SK-N-SH treated with all-trans-retinoic acid at 6 μM for 48 hours (cell line): ENCODE measurements at regions not wholly inside any gene's neighbourhood (a gene's known extent, or its start where the extent isn't known, plus 50 kb on each side); places are given as distances from the start of the nearest gene placed in this dataset.

Experiments
- ATAC-seq: fragments of 200-7000 bp; cut with Tn5 transposase; 3 replicates; pipeline ENCODE4 v1.9.1; 2020; ENCODE audit warnings: mild to moderate bottlenecking, moderate library complexity
- ARNTL ChIP-seq: fragments of 450-650 bp; formaldehyde crosslinking; IDR thresholded peaks from 2 replicates; pipeline ENCODE4 v1.5.0; 2020; ENCODE audit warnings: low read depth, mild to moderate bottlenecking, moderate library complexity, borderline replicate concordance
- BACH2 ChIP-seq: fragments of 250-450 bp; sonication (Bioruptor Pico); IDR thresholded peaks from 2 replicates; pipeline ENCODE4 v1.9.0; 2021; ENCODE audit warnings: mild to moderate bottlenecking, borderline replicate concordance
- CSDC2 ChIP-seq: fragments of 250-450 bp; sonication (Bioruptor Pico); IDR thresholded peaks from 2 replicates; pipeline ENCODE4 v1.5.0; 2020; ENCODE audit warnings: mild to moderate bottlenecking, moderate library complexity
- ESRRG ChIP-seq: fragments of 250-450 bp; sonication (Bioruptor Pico); IDR thresholded peaks from 2 replicates; pipeline ENCODE4 v1.6.1; 2021; ENCODE audit warnings: mild to moderate bottlenecking
- GLIS3 ChIP-seq: fragments of 250-450 bp; sonication (Bioruptor Pico); IDR thresholded peaks from 2 replicates; pipeline ENCODE4 v1.5.0; 2020; ENCODE audit warnings: mild to moderate bottlenecking, moderate library complexity
- ISL1 ChIP-seq: fragments of 250-450 bp; sonication (Bioruptor Pico); IDR thresholded peaks from 2 replicates; pipeline ENCODE4 v2.1.2; 2022; ENCODE audit warnings: mild to moderate bottlenecking, moderate library complexity
- OSR1 ChIP-seq: fragments of 250-450 bp; sonication (Bioruptor Pico); IDR thresholded peaks from 2 replicates; pipeline ENCODE4 v1.8.0; 2022; ENCODE audit warnings: moderate library complexity, mild to moderate bottlenecking, inconsistent platforms
- SNAI2 ChIP-seq: fragments of 250-450 bp; sonication (Bioruptor Pico); IDR thresholded peaks from 2 replicates; pipeline ENCODE4 v1.5.0; 2020; ENCODE audit warnings: mild to moderate bottlenecking, moderate library complexity
- TOX ChIP-seq: fragments of 250-450 bp; sonication (Bioruptor Pico); IDR thresholded peaks from 2 replicates; pipeline ENCODE4 v1.8.0; 2021; ENCODE audit warnings: mild to moderate bottlenecking, moderate library complexity, borderline replicate concordance
- ZC3H10 ChIP-seq: fragments of 250-450 bp; sonication (Bioruptor Pico); IDR thresholded peaks from 2 replicates; pipeline ENCODE4 v1.5.1; 2021; ENCODE audit warnings: mild to moderate bottlenecking, moderate library complexity
- ZNF565 ChIP-seq: fragments of 450-650 bp; formaldehyde crosslinking; conservative IDR thresholded peaks from 2 replicates; pipeline ENCODE4 v1.5.0; 2020; ENCODE audit warnings: low read depth, mild to moderate bottlenecking, moderate library complexity
- ZNF70 ChIP-seq: fragments of 450-650 bp; formaldehyde crosslinking; IDR thresholded peaks from 2 replicates; pipeline ENCODE4 v1.5.0; 2020; ENCODE audit warnings: mild to moderate bottlenecking, moderate library complexity
- TF ChIP-seq, protein P1 (sequence below): fragments of 250-450 bp; sonication (Bioruptor Pico); IDR thresholded peaks from 2 replicates; pipeline ENCODE4 v1.8.0; 2020; ENCODE audit warnings: mild to moderate bottlenecking, moderate library complexity, borderline replicate concordance
- TF ChIP-seq, protein P2 (sequence below): fragments of 250-450 bp; sonication (Bioruptor Pico); IDR thresholded peaks from 2 replicates; pipeline ENCODE4 v1.5.0; 2020; ENCODE audit warnings: mild to moderate bottlenecking, moderate library complexity
- TF ChIP-seq, protein P3 (sequence below): fragments of 250-450 bp; sonication (Bioruptor Pico); IDR thresholded peaks from 2 replicates; pipeline ENCODE4 v1.5.1; 2020; ENCODE audit warnings: low read depth, mild to moderate bottlenecking, moderate library complexity
- TF ChIP-seq, protein P4 (sequence below): fragments of 250-450 bp; sonication (Bioruptor Pico); IDR thresholded peaks from 2 replicates; pipeline ENCODE4 v1.8.0; 2021; ENCODE audit warnings: low read depth, mild to moderate bottlenecking, moderate library complexity, borderline replicate concordance

DNA sequence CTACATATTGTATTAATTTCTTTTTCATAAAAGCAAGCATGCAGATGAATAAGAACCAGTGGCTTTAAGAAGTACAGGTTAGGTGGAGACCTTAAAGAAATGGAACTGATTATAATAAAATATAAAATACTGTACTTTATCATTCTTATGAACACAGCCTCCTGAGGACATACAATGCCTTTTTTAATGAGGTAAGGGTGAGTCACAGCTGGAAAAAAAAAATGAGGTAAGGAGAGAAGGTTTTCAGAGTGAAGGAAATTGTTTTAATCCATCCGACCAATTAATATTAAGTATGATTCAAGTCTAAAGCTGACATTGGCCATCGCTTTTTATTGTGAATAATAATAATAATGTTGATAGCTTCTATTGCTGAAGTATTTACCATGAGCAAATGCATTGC, 170.3 kb upstream of the SOX2 start (continued):
- TF ChIP-seq ARNTL (CRISPR knock-in tag) (no peak), TOX (no peak), ZNF565 (CRISPR knock-in tag) (no peak)

DNA sequence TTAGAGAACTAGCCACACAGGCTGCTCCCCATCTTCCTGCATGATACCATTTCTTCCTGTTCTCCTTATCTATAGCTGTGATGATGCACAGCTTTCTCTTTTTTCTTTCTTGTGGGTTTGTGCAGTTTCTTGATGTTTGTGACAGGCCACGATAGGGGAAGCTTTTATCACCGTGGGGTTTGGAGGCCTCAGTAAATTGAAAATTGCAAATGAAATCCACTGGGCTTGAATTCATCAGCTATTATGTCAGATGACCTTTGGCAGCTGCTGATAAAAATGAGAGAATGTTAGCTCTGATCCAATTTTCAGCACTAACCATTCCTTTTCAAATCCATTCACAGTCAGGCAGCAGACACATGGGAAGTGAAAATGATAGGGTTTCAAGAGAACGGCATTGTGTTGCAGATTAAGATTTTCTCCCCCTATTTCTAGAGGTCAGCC, 176.9 kb upstream of the SOX2 start:
- TF ChIP-seq, protein P1, sequence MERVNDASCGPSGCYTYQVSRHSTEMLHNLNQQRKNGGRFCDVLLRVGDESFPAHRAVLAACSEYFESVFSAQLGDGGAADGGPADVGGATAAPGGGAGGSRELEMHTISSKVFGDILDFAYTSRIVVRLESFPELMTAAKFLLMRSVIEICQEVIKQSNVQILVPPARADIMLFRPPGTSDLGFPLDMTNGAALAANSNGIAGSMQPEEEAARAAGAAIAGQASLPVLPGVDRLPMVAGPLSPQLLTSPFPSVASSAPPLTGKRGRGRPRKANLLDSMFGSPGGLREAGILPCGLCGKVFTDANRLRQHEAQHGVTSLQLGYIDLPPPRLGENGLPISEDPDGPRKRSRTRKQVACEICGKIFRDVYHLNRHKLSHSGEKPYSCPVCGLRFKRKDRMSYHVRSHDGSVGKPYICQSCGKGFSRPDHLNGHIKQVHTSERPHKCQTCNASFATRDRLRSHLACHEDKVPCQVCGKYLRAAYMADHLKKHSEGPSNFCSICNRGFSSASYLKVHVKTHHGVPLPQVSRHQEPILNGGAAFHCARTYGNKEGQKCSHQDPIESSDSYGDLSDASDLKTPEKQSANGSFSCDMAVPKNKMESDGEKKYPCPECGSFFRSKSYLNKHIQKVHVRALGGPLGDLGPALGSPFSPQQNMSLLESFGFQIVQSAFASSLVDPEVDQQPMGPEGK (CRISPR knock-in tag) = no peak
- TF ChIP-seq, protein P2, sequence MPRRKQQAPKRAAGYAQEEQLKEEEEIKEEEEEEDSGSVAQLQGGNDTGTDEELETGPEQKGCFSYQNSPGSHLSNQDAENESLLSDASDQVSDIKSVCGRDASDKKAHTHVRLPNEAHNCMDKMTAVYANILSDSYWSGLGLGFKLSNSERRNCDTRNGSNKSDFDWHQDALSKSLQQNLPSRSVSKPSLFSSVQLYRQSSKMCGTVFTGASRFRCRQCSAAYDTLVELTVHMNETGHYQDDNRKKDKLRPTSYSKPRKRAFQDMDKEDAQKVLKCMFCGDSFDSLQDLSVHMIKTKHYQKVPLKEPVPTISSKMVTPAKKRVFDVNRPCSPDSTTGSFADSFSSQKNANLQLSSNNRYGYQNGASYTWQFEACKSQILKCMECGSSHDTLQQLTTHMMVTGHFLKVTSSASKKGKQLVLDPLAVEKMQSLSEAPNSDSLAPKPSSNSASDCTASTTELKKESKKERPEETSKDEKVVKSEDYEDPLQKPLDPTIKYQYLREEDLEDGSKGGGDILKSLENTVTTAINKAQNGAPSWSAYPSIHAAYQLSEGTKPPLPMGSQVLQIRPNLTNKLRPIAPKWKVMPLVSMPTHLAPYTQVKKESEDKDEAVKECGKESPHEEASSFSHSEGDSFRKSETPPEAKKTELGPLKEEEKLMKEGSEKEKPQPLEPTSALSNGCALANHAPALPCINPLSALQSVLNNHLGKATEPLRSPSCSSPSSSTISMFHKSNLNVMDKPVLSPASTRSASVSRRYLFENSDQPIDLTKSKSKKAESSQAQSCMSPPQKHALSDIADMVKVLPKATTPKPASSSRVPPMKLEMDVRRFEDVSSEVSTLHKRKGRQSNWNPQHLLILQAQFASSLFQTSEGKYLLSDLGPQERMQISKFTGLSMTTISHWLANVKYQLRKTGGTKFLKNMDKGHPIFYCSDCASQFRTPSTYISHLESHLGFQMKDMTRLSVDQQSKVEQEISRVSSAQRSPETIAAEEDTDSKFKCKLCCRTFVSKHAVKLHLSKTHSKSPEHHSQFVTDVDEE (CRISPR knock-in tag) = no peak
- TF ChIP-seq ZC3H10 (CRISPR knock-in tag) (no peak), BACH2 (CRISPR knock-in tag) (no peak)
- ATAC-seq = no peak

DNA sequence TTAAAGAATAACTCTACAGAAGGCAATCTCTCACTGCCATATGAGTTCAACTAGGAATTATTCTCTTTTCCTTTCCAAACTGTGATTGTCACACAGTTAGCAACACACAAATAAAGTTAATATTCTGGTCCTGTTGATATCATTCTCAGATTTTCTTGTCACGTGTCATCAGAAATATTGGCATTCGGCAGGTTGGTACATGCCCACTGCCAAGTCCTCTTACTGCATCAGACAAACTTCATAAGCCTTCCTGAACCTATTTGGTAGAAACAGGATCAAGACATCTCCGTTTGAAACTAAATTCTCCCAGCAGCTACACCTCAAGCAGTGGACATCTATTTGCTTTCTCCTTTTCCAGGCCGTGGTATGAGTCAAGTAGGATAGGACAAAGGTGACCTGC, 177.9 kb upstream of the SOX2 start:
- ATAC-seq = no peak
- TF ChIP-seq ARNTL (CRISPR knock-in tag) (no peak), CSDC2 (no peak), BACH2 (CRISPR knock-in tag) (no peak)
- TF ChIP-seq, protein P1 (CRISPR knock-in tag) = no peak
- TF ChIP-seq, protein P3, sequence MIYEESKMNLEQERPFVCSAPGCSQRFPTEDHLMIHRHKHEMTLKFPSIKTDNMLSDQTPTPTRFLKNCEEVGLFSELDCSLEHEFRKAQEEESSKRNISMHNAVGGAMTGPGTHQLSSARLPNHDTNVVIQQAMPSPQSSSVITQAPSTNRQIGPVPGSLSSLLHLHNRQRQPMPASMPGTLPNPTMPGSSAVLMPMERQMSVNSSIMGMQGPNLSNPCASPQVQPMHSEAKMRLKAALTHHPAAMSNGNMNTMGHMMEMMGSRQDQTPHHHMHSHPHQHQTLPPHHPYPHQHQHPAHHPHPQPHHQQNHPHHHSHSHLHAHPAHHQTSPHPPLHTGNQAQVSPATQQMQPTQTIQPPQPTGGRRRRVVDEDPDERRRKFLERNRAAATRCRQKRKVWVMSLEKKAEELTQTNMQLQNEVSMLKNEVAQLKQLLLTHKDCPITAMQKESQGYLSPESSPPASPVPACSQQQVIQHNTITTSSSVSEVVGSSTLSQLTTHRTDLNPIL (CRISPR knock-in tag) = no peak

DNA sequence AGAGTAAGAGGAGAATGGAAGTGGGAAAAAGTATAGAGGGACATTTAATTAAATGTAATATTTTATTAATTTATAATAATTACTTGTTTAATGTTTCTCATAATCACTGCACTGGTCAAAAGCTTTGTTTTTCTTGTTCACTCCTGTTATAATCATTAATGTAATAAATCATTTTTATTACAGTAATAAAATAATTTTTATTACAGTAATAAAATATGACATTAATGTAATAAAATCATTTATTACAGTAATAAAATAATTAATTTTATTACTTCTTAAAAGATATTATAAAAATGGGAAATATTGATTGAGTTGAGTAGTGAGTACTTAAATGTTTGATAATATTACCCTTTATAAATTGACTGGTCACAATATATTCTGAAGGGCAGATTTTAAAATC, 181.1 kb upstream of the SOX2 start:
- TF ChIP-seq GLIS3 (CRISPR knock-in tag) (no peak), ESRRG (CRISPR knock-in tag) (no peak), CSDC2 (no peak), ZNF70 (CRISPR knock-in tag) (no peak), ISL1 (CRISPR knock-in tag) (no peak)
- TF ChIP-seq, protein P4, sequence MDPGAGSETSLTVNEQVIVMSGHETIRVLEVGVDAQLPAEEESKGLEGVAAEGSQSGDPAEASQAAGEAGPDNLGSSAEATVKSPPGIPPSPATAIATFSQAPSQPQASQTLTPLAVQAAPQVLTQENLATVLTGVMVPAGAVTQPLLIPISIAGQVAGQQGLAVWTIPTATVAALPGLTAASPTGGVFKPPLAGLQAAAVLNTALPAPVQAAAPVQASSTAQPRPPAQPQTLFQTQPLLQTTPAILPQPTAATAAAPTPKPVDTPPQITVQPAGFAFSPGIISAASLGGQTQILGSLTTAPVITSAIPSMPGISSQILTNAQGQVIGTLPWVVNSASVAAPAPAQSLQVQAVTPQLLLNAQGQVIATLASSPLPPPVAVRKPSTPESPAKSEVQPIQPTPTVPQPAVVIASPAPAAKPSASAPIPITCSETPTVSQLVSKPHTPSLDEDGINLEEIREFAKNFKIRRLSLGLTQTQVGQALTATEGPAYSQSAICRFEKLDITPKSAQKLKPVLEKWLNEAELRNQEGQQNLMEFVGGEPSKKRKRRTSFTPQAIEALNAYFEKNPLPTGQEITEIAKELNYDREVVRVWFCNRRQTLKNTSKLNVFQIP (CRISPR knock-in tag) = no peak
- no peak for ATAC-seq

DNA sequence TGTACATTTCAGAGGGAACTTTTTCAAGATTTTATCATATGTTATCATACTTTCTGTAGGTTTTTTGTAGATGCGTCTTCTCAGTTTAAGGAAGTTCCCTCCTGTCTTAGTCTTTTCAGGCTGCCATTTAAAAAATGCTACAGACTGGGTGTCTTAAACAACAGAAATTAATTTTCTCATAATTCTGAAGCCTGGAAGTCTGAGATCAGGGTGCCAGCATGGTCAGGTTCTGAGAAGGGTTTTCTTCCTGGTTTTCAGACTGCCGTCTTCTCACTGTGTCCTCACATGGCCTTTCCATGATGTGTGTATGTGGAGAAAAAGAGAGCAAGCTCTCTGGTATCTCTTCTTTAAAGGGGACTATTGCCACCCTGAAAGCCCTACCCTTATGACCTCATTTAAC, 189.9 kb upstream of the SOX2 start:
- no peak for TF ChIP-seq OSR1 (CRISPR knock-in tag)
- TF ChIP-seq, protein P3 (CRISPR knock-in tag) = no peak
- TF ChIP-seq, protein P2 (CRISPR knock-in tag) = no peak
- TF ChIP-seq ARNTL (CRISPR knock-in tag) = no peak
- TF ChIP-seq ZC3H10 (CRISPR knock-in tag) = no peak
- TF ChIP-seq ZNF70 (CRISPR knock-in tag) = no peak
- no peak for TF ChIP-seq SNAI2 (CRISPR knock-in tag)
- ATAC-seq = no peak
